Keratinocyte (primary cell): ENCODE measurements at regions not wholly inside any gene's neighbourhood (a gene's known extent, or its start where the extent isn't known, plus 50 kb on each side); places are given as distances from the start of the nearest gene placed in this dataset.

ENCODE experiments used
- CTCF ChIP-seq, 3 experiments: IDR thresholded peaks in 1 of 3; conservative IDR thresholded peaks in 1 of 3; optimal IDR thresholded peaks in 1 of 3; 2 replicates in 2 of 3; 3 replicates in 1 of 3; pipeline versions ENCODE3 to v1.5.1; 2011; ENCODE audit warnings: low read length in 3 of 3, mild to moderate bottlenecking in 3 of 3, moderate library complexity in 2 of 3, control low read depth in 1 of 3, inconsistent platforms in 1 of 3; ENCODE audit not compliant: insufficient read depth in 2 of 3; ENCODE audit errors: extremely low read depth in 1 of 3
- EZH2 ChIP-seq: IDR thresholded peaks from one replicate; pipeline ENCODE4 v1.6.1; 2012; ENCODE audit warnings: inconsistent platforms, mild to moderate bottlenecking, low read length, moderate library complexity

- TF ChIP-seq CTCF (optimal IDR thresholded peaks at IDR 0.05 in 1 of 3, IDR thresholded peaks at IDR 0.05 in 1 of 3, conservative IDR thresholded peaks at IDR 0.05 in 1 of 3; ENCODE audit: extremely low read depth in 1 of 3, insufficient read depth in 2 of 3, low read length in 3 of 3) = no peak
- TF ChIP-seq EZH2 = no peak
These were observed 132.8 kb upstream of the FUNDC1 start for GRCh38 chrX:44675362-44676024.
